ENCODE measurements at regions not wholly inside any gene's neighbourhood (a gene's known extent, or its start where the extent isn't known, plus 50 kb on each side); places are given as distances from the start of the nearest gene placed in this dataset.

DNA sequence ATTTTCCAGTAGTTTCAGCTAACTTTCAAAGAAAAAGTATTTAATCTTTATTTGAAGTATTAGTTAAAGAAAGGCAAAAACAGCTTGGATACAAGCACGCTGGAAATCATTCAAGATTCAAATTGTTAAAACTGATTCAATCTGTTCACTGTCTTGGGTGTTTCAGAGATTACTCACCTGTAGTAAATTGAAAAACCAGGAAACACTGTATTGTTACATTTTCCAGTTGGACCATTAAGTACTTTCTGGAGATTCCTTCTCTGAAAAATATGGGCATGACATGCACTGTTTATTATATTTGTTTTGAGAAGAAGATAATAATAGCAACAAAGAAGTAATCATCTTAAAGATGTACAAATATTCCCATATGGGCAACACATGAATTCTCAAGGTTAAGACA lies 196.1 kb downstream of the UBE2E3 start:
- TF ChIP-seq ZFP36 (IDR thresholded peaks at IDR 0.05; ENCODE audit: borderline replicate concordance, low read depth, low read length, partially characterized antibody) (no peak), ADNP (CRISPR knock-in tag; IDR thresholded peaks at IDR 0.05) (no peak), CCDC6 (CRISPR knock-in tag; IDR thresholded peaks at IDR 0.05) (no peak), ZNF792 (CRISPR knock-in tag; IDR thresholded peaks at IDR 0.05) (no peak), NR2F2 (IDR thresholded peaks at IDR 0.05; ENCODE audit: borderline replicate concordance, low read depth) (no peak)
- TF ChIP-seq, protein P1, sequence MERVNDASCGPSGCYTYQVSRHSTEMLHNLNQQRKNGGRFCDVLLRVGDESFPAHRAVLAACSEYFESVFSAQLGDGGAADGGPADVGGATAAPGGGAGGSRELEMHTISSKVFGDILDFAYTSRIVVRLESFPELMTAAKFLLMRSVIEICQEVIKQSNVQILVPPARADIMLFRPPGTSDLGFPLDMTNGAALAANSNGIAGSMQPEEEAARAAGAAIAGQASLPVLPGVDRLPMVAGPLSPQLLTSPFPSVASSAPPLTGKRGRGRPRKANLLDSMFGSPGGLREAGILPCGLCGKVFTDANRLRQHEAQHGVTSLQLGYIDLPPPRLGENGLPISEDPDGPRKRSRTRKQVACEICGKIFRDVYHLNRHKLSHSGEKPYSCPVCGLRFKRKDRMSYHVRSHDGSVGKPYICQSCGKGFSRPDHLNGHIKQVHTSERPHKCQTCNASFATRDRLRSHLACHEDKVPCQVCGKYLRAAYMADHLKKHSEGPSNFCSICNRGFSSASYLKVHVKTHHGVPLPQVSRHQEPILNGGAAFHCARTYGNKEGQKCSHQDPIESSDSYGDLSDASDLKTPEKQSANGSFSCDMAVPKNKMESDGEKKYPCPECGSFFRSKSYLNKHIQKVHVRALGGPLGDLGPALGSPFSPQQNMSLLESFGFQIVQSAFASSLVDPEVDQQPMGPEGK (CRISPR knock-in tag; IDR thresholded peaks at IDR 0.05), result no peak
- TF ChIP-seq, protein P2, sequence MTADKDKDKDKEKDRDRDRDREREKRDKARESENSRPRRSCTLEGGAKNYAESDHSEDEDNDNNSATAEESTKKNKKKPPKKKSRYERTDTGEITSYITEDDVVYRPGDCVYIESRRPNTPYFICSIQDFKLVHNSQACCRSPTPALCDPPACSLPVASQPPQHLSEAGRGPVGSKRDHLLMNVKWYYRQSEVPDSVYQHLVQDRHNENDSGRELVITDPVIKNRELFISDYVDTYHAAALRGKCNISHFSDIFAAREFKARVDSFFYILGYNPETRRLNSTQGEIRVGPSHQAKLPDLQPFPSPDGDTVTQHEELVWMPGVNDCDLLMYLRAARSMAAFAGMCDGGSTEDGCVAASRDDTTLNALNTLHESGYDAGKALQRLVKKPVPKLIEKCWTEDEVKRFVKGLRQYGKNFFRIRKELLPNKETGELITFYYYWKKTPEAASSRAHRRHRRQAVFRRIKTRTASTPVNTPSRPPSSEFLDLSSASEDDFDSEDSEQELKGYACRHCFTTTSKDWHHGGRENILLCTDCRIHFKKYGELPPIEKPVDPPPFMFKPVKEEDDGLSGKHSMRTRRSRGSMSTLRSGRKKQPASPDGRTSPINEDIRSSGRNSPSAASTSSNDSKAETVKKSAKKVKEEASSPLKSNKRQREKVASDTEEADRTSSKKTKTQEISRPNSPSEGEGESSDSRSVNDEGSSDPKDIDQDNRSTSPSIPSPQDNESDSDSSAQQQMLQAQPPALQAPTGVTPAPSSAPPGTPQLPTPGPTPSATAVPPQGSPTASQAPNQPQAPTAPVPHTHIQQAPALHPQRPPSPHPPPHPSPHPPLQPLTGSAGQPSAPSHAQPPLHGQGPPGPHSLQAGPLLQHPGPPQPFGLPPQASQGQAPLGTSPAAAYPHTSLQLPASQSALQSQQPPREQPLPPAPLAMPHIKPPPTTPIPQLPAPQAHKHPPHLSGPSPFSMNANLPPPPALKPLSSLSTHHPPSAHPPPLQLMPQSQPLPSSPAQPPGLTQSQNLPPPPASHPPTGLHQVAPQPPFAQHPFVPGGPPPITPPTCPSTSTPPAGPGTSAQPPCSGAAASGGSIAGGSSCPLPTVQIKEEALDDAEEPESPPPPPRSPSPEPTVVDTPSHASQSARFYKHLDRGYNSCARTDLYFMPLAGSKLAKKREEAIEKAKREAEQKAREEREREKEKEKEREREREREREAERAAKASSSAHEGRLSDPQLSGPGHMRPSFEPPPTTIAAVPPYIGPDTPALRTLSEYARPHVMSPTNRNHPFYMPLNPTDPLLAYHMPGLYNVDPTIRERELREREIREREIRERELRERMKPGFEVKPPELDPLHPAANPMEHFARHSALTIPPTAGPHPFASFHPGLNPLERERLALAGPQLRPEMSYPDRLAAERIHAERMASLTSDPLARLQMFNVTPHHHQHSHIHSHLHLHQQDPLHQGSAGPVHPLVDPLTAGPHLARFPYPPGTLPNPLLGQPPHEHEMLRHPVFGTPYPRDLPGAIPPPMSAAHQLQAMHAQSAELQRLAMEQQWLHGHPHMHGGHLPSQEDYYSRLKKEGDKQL (CRISPR knock-in tag; IDR thresholded peaks at IDR 0.05; ENCODE audit: low read depth), result no peak
- TF ChIP-seq, protein P3, sequence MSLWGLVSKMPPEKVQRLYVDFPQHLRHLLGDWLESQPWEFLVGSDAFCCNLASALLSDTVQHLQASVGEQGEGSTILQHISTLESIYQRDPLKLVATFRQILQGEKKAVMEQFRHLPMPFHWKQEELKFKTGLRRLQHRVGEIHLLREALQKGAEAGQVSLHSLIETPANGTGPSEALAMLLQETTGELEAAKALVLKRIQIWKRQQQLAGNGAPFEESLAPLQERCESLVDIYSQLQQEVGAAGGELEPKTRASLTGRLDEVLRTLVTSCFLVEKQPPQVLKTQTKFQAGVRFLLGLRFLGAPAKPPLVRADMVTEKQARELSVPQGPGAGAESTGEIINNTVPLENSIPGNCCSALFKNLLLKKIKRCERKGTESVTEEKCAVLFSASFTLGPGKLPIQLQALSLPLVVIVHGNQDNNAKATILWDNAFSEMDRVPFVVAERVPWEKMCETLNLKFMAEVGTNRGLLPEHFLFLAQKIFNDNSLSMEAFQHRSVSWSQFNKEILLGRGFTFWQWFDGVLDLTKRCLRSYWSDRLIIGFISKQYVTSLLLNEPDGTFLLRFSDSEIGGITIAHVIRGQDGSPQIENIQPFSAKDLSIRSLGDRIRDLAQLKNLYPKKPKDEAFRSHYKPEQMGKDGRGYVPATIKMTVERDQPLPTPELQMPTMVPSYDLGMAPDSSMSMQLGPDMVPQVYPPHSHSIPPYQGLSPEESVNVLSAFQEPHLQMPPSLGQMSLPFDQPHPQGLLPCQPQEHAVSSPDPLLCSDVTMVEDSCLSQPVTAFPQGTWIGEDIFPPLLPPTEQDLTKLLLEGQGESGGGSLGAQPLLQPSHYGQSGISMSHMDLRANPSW (CRISPR knock-in tag; IDR thresholded peaks at IDR 0.05; ENCODE audit: borderline replicate concordance), result no peak
- TF ChIP-seq, protein P4, sequence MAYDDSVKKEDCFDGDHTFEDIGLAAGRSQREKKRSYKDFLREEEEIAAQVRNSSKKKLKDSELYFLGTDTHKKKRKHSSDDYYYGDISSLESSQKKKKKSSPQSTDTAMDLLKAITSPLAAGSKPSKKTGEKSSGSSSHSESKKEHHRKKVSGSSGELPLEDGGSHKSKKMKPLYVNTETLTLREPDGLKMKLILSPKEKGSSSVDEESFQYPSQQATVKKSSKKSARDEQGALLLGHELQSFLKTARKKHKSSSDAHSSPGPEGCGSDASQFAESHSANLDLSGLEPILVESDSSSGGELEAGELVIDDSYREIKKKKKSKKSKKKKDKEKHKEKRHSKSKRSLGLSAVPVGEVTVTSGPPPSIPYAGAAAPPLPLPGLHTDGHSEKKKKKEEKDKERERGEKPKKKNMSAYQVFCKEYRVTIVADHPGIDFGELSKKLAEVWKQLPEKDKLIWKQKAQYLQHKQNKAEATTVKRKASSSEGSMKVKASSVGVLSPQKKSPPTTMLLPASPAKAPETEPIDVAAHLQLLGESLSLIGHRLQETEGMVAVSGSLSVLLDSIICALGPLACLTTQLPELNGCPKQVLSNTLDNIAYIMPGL (CRISPR knock-in tag; IDR thresholded peaks at IDR 0.05; ENCODE audit: borderline replicate concordance in 1 of 2, low read depth in 1 of 2), result no peak
- TF ChIP-seq, protein P5, sequence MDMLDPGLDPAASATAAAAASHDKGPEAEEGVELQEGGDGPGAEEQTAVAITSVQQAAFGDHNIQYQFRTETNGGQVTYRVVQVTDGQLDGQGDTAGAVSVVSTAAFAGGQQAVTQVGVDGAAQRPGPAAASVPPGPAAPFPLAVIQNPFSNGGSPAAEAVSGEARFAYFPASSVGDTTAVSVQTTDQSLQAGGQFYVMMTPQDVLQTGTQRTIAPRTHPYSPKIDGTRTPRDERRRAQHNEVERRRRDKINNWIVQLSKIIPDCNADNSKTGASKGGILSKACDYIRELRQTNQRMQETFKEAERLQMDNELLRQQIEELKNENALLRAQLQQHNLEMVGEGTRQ (IDR thresholded peaks at IDR 0.05; ENCODE audit: low read depth, low read length), result no peak
- TF ChIP-seq, protein P5 (CRISPR knock-in tag; IDR thresholded peaks at IDR 0.05; ENCODE audit: borderline replicate concordance), result no peak
- TF ChIP-seq, protein P6, sequence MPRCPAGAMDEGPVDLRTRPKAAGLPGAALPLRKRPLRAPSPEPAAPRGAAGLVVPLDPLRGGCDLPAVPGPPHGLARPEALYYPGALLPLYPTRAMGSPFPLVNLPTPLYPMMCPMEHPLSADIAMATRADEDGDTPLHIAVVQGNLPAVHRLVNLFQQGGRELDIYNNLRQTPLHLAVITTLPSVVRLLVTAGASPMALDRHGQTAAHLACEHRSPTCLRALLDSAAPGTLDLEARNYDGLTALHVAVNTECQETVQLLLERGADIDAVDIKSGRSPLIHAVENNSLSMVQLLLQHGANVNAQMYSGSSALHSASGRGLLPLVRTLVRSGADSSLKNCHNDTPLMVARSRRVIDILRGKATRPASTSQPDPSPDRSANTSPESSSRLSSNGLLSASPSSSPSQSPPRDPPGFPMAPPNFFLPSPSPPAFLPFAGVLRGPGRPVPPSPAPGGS (CRISPR knock-in tag; IDR thresholded peaks at IDR 0.05), result no peak

All from HepG2 (cell line).